GM10266 (cell line): ENCODE measurements at regions not wholly inside any gene's neighbourhood (a gene's known extent, or its start where the extent isn't known, plus 50 kb on each side); places are given as distances from the start of the nearest gene placed in this dataset.

Experiments used
- DNase-seq: peaks from one replicate; pipeline ENCODE4 v3.0.0; 2012; ENCODE audit errors: extremely low spot score
- TF ChIP-seq, protein P1 (sequence below): IDR thresholded peaks from 2 replicates; pipeline ENCODE4 v1.5.1; 2012; ENCODE audit warnings: mild to moderate bottlenecking, low read depth; ENCODE audit not compliant: control insufficient read depth, insufficient read depth; ENCODE audit errors: missing control alignments

DNA sequence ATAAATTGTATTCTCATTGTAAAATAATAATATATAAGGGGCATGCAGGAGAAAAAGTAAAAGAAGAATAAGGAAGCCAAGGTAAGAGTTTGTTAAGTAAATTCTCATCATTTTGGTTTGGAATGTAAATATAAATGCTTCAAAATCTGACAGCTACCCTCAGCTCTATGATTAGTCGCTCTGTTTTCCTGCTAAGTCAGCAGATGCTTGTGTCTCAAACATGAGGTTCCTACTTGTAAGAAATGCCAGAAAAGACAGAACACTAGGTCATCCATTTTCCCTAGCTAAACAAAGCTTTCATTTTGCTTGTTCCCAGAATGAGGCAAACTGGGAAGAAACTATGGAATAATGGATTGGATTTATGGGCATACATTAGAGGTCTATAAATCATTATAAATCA lies 293.1 kb downstream of the DMRTA1 start:
- TF ChIP-seq, protein P1, sequence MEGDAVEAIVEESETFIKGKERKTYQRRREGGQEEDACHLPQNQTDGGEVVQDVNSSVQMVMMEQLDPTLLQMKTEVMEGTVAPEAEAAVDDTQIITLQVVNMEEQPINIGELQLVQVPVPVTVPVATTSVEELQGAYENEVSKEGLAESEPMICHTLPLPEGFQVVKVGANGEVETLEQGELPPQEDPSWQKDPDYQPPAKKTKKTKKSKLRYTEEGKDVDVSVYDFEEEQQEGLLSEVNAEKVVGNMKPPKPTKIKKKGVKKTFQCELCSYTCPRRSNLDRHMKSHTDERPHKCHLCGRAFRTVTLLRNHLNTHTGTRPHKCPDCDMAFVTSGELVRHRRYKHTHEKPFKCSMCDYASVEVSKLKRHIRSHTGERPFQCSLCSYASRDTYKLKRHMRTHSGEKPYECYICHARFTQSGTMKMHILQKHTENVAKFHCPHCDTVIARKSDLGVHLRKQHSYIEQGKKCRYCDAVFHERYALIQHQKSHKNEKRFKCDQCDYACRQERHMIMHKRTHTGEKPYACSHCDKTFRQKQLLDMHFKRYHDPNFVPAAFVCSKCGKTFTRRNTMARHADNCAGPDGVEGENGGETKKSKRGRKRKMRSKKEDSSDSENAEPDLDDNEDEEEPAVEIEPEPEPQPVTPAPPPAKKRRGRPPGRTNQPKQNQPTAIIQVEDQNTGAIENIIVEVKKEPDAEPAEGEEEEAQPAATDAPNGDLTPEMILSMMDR, result no peak
- no peak for DNase-seq

- TF ChIP-seq, protein P1, result no peak
- DNase-seq, result no peak
Measured at GRCh38 chr9:22740781-22741180, 294.2 kb downstream of the DMRTA1 start.

DNA sequence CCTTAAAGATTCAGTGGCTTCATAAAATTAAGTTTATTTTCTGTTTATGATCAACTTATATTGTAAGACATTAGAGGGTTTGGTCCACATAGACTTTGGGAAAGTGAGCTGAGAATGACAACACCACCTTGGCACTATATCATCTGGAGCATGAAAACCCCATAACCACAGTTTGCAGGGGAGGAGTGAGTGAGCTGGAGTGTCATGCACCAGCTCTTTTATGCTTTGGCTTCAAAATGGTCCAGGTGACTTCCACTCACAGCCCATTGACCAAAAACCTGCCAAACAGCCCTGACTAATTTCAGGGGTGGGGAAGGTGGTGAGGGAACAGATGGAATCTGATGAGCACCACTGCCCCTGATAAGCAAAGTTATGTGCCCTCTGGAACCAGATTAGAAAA lies 295.8 kb downstream of the DMRTA1 start:
- TF ChIP-seq, protein P1, result no peak
- DNase-seq, result no peak

GRCh38 chr9:22773501-22774220 lies 327.0 kb downstream of the DMRTA1 start:
- DNase-seq, result no peak
- TF ChIP-seq, protein P1, result no peak

- no peak for DNase-seq
- TF ChIP-seq, protein P1, result no peak
Measured at GRCh38 chr9:22790329-22790728, 343.7 kb downstream of the DMRTA1 start.

- no peak for DNase-seq
- TF ChIP-seq, protein P1, result no peak
Measured at GRCh38 chr9:22808876-22809275, 362.3 kb downstream of the DMRTA1 start.

GRCh38 chr9:22809371-22809770 lies 362.7 kb downstream of the DMRTA1 start:
- DNase-seq, result no peak
- TF ChIP-seq, protein P1, result no peak
